SU-DHL-6 (cell line): ENCODE measurements at regions not wholly inside any gene's neighbourhood (a gene's known extent, or its start where the extent isn't known, plus 50 kb on each side); places are given as distances from the start of the nearest gene placed in this dataset.

Experiments
- H2AFZ ChIP-seq: fragments of 200-600 bp; sonication (generic); 2 replicates; pipeline ENCODE4 v1.6.1; 2014; ENCODE audit warnings: low read depth, mild to moderate bottlenecking, moderate library complexity, mixed read lengths, antibody characterized with exemption, low read length; ENCODE audit not compliant: severe bottlenecking
- H3F3A ChIP-seq: fragments of 200-600 bp; shearing (Covaris generic); 2 replicates; pipeline ENCODE4 v1.6.0; 2016; ENCODE audit warnings: antibody characterized with exemption, mild to moderate bottlenecking; ENCODE audit not compliant: insufficient read depth
- H3K27ac ChIP-seq: fragments of 200-600 bp; sonication (generic); 2 replicates; pipeline ENCODE4 v1.5.1; 2016; ENCODE audit warnings: low read depth, mild to moderate bottlenecking, low read length, moderate library complexity, mixed read lengths
- H3K27me3 ChIP-seq: fragments of 200-600 bp; sonication (generic), shearing (Covaris generic); 2 replicates; pipeline ENCODE4 v1.6.0; 2014; ENCODE audit warnings: mild to moderate bottlenecking, low read length
- H3K36me3 ChIP-seq: fragments of 200-600 bp; sonication (generic); 2 replicates; pipeline ENCODE4 v1.6.1; 2014; ENCODE audit warnings: mild to moderate bottlenecking, low read length, mixed read lengths
- H3K4me2 ChIP-seq: fragments of 300-600, 200-600 bp; shearing (Covaris generic), sonication (generic); 2 replicates; pipeline ENCODE4 v1.6.0; 2014; ENCODE audit warnings: low read length, low read depth, mild to moderate bottlenecking; ENCODE audit not compliant: poor library complexity, severe bottlenecking
- H3K4me3 ChIP-seq: fragments of 200-600 bp; sonication (generic); 2 replicates; pipeline ENCODE4 v1.5.1; 2014; ENCODE audit warnings: antibody characterized with exemption, low read length, mild to moderate bottlenecking, mixed read lengths; ENCODE audit not compliant: insufficient read depth, poor library complexity, severe bottlenecking
- H3K79me2 ChIP-seq: fragments of 200-600 bp; sonication (generic); 2 replicates; pipeline ENCODE4 v1.6.1; 2014; ENCODE audit warnings: mild to moderate bottlenecking, low read length, moderate library complexity; ENCODE audit not compliant: insufficient read depth
- H3K9ac ChIP-seq: fragments of 200-600 bp; sonication (generic); 2 replicates; pipeline ENCODE4 v1.7.0; 2014; ENCODE audit warnings: mild to moderate bottlenecking, low read length
- H3K9me2 ChIP-seq: fragments of 200-600 bp; sonication (generic); replicated peaks from 2 replicates; pipeline ENCODE4 v1.6.1; 2014; ENCODE audit warnings: low read length; ENCODE audit not compliant: insufficient read depth
- H3K9me3 ChIP-seq: fragments of 200-600 bp; sonication (generic); 2 replicates; pipeline ENCODE4 v1.6.1; 2014; ENCODE audit warnings: low read length, mixed read lengths; ENCODE audit not compliant: insufficient read depth
- H4K20me1 ChIP-seq: fragments of 200-600 bp; sonication (generic); 2 replicates; pipeline ENCODE4 v1.6.1; 2014; ENCODE audit warnings: low read depth, mild to moderate bottlenecking, antibody characterized with exemption, low read length, moderate library complexity, mixed read lengths
- EZH2phosphoT487 ChIP-seq: fragments of 200-600 bp; sonication (generic), shearing (Covaris generic); conservative IDR thresholded peaks from 2 replicates; pipeline ENCODE4 v1.6.1; 2018; ENCODE audit warnings: mild to moderate bottlenecking, antibody characterized with exemption, low read length, moderate library complexity, mixed read lengths
- TF ChIP-seq, protein P1 (sequence below): fragments of 200-600 bp; sonication (generic); IDR thresholded peaks from one replicate; pipeline ENCODE4 v1.5.1; 2017; ENCODE audit warnings: antibody characterized with exemption, mild to moderate bottlenecking, low read length, moderate library complexity; ENCODE audit not compliant: insufficient read depth, poor library complexity, severe bottlenecking

DNA sequence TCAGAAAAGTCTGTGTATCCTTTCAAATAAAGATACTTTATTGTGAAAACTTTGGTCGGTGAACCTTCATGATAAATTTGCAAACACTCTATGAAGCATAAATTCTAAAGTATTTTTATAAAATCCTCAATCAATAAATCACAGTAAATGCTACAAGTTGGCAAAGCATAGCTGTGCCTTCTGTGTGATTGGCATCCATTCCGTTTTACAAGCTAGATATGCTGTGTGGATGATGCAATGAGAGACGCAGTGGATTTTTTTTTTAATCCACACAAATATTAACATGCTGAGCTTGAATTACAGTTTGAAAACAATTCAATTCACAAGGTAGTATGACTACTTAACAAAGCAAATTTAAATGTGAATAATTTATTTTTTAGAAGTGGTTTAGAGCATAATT is 937.2 kb downstream of the ZPLD1 start:
- TF ChIP-seq, protein P1, sequence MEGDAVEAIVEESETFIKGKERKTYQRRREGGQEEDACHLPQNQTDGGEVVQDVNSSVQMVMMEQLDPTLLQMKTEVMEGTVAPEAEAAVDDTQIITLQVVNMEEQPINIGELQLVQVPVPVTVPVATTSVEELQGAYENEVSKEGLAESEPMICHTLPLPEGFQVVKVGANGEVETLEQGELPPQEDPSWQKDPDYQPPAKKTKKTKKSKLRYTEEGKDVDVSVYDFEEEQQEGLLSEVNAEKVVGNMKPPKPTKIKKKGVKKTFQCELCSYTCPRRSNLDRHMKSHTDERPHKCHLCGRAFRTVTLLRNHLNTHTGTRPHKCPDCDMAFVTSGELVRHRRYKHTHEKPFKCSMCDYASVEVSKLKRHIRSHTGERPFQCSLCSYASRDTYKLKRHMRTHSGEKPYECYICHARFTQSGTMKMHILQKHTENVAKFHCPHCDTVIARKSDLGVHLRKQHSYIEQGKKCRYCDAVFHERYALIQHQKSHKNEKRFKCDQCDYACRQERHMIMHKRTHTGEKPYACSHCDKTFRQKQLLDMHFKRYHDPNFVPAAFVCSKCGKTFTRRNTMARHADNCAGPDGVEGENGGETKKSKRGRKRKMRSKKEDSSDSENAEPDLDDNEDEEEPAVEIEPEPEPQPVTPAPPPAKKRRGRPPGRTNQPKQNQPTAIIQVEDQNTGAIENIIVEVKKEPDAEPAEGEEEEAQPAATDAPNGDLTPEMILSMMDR = no peak
- no peak for TF ChIP-seq EZH2phosphoT487

DNA sequence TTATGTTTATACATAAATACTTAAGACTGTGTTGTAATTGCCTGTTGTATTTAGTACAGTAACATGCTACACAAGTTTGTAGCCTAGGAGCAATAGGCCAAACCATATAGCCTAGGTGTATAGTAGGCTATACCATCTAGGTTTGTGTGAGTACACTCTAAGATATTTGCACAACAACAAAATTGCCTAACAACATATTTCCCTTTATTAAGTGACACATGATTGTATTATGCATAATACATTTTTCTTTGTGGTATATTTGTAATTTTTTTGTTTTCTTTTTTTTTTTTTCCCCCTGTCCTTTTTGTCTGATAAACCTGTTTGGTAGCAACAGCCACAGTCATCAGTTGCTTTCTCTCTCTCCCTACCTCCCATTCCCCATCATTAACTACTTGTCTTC is 945.6 kb downstream of the ZPLD1 start:
- no peak overlapping the region for H2AFZ ChIP-seq
- H3K9me2 ChIP-seq = no peaks in the 10 kb centered on the region

More for the DNA sequence above, 937.2 kb downstream of the ZPLD1 start:
- Histone ChIP-seq H2AFZ (no peak overlapping the region), H3F3A (no peaks in the 10 kb centered on the region), H3K4me2 (no peak overlapping the region), H3K9me2 (no peaks in the 10 kb centered on the region), H3K9me3 (no peaks in the 10 kb centered on the region), H3K9ac (no peak overlapping the region), H3K36me3 (no peaks in the 10 kb centered on the region), H3K27me3 (no peaks in the 10 kb centered on the region), H3K4me3 (no peak overlapping the region), H3K27ac (no peak overlapping the region), H4K20me1 (no peaks in the 10 kb centered on the region), H3K79me2 (no peaks in the 10 kb centered on the region)

DNA sequence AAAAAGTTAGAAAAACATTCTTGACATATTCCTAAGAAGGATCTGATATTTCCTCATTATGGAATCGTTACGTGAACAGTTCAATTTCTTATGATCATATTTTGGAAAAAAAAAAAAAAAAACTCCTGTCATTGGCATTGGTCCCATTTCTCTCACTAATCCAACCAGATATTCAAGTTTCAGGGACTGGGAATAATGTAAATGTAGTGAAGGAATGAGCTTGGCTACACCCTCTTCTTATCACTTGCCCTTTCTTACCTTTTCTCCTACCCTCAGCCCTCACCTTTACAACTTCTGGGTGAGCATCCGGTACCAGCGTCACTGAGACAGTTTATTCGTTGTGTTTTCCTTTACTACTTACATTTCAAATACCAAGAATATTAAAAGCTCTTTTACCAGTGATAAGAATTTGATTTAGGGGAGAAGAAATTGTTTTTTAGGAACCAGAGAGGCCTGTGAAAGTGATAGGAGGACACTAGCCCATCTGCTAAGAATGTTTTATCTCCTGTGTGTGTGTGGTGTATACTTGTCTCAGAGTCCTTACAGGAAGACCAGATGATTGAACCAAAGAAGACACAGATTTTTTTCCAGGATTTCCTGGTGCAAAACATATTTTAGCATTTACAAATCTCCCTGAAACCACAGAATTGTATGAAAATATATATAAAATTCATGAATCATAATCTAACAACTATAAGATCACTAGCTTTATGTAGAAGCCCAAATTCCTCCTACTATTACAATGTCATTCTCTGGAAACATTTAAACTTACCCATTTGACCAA is 946.7 kb downstream of the ZPLD1 start:
- no peaks in the 10 kb centered on the region for H3K9me3 ChIP-seq
- H3K27ac ChIP-seq = no peak overlapping the region
- TF ChIP-seq, protein P1 = no peak
- no peak for TF ChIP-seq EZH2phosphoT487
- no peaks in the 10 kb centered on the region for H3K27me3 ChIP-seq
- no peaks in the 10 kb centered on the region for H3K9me2 ChIP-seq
- no peaks in the 10 kb centered on the region for H4K20me1 ChIP-seq
- H3K4me3 ChIP-seq = no peak overlapping the region
- no peak overlapping the region for H3K4me2 ChIP-seq
- no peaks in the 10 kb centered on the region for H3K79me2 ChIP-seq
- H3K36me3 ChIP-seq = no peaks in the 10 kb centered on the region
- H3F3A ChIP-seq = no peaks in the 10 kb centered on the region
- no peak overlapping the region for H3K9ac ChIP-seq
- H2AFZ ChIP-seq = no peak overlapping the region

More for the DNA sequence above, 945.6 kb downstream of the ZPLD1 start:
- Histone ChIP-seq H3K27me3 (no peaks in the 10 kb centered on the region), H3K4me2 (no peak overlapping the region), H4K20me1 (no peaks in the 10 kb centered on the region), H3K79me2 (no peaks in the 10 kb centered on the region), H3K4me3 (no peak overlapping the region), H3K27ac (no peak overlapping the region), H3K9me3 (no peaks in the 10 kb centered on the region), H3K36me3 (no peaks in the 10 kb centered on the region), H3K9ac (no peak overlapping the region), H3F3A (no peaks in the 10 kb centered on the region)
- TF ChIP-seq EZH2phosphoT487 = no peak
- TF ChIP-seq, protein P1 = no peak
